GM21360 (cell line): ENCODE measurements at regions not wholly inside any gene's neighbourhood (a gene's known extent, or its start where the extent isn't known, plus 50 kb on each side); places are given as distances from the start of the nearest gene placed in this dataset.
A peak's percentile ranks its signal among the peaks of the same experiment; 100 is the strongest.

ENCODE experiments used
- ATAC-seq: cut with Tn5 transposase; IDR thresholded peaks from one replicate; pipeline ENCODE4 v1.9.1; 2021; ENCODE audit warnings: mild to moderate bottlenecking, moderate library complexity; ENCODE audit not compliant: unreplicated experiment

- peak; percentile 69 for ATAC-seq
These were observed 133.0 kb downstream of the ZDHHC21 start for GRCh38 chr9:14560194-14560593.

- ATAC-seq = no peak
These were observed 138.3 kb downstream of the ZDHHC21 start for GRCh38 chr9:14554886-14555285.

GRCh38 chr9:14547245-14548060 is 145.8 kb downstream of the ZDHHC21 start:
- ATAC-seq = no peak

- no peak for ATAC-seq
These were observed 146.5 kb downstream of the ZDHHC21 start for GRCh38 chr9:14546693-14547092.

- ATAC-seq = no peak
These were observed 151.2 kb downstream of the ZDHHC21 start for GRCh38 chr9:14542071-14542470.

GRCh38 chr9:14538526-14538925 is 154.7 kb downstream of the ZDHHC21 start:
- ATAC-seq = no peak

- no peak for ATAC-seq
These were observed 157.9 kb downstream of the ZDHHC21 start for GRCh38 chr9:14535161-14535955.

GRCh38 chr9:14533867-14534640 is 159.2 kb downstream of the ZDHHC21 start:
- ATAC-seq = no peak

- no peak for ATAC-seq
These were observed 160.6 kb downstream of the ZDHHC21 start for GRCh38 chr9:14532456-14533115.

- no peak for ATAC-seq
These were observed 161.6 kb downstream of the ZDHHC21 start for GRCh38 chr9:14531341-14532269.

- no peak for ATAC-seq
These were observed 162.4 kb downstream of the ZDHHC21 start for GRCh38 chr9:14530841-14531240.

GRCh38 chr9:14530366-14530765 is 162.9 kb downstream of the ZDHHC21 start:
- ATAC-seq = no peak

- ATAC-seq = no peak
These were observed 163.6 kb downstream of the ZDHHC21 start for GRCh38 chr9:14529629-14530028.

GRCh38 chr9:14529054-14529453 is 164.2 kb downstream of the ZDHHC21 start:
- no peak for ATAC-seq

GRCh38 chr9:14526504-14526903 is 166.7 kb downstream of the ZDHHC21 start:
- ATAC-seq = no peak

- no peak for ATAC-seq
These were observed 167.4 kb downstream of the ZDHHC21 start for GRCh38 chr9:14525856-14526255.

GRCh38 chr9:14524873-14525515 is 168.2 kb downstream of the ZDHHC21 start:
- no peak for ATAC-seq

GRCh38 chr9:14523545-14523944 is 169.7 kb downstream of the ZDHHC21 start:
- no peak for ATAC-seq
